ENCODE measurements at regions not wholly inside any gene's neighbourhood (a gene's known extent, or its start where the extent isn't known, plus 50 kb on each side); places are given as distances from the start of the nearest gene placed in this dataset.
"Not testable (repeated sequence)": the region's sequence is repeated elsewhere in the genome, so short reads cannot be mapped to it uniquely, and the experiment has no call there.

DNA sequence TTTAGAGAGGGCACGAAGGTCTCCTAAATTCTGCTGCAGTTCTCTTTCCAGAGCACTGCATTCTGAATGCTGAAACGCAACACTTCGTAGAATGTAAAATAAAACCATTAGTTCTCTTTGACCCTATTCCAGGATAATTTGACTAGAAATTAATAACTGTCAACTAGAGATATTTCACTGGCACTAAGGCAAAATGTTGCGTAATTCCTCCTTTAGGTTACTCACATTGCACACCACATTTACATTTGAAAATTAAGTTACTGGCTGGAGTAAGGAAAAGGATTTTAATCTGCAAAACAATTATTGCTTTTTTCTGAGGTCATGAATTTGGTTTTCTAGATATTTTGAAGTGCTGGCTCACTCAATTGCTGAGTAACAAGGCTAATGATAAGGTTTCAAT is 58.0 kb upstream of the TRHDE start:
- no peak for DNase-seq (ENCODE audit: low spot score)
- in situ Hi-C loops (cut with MboI; ENCODE audit: low pct_unique_long_range_greater_than_20kb, low sequenced_read_pairs, unreplicated experiment) = no loop called here
- TF ChIP-seq, protein P1, sequence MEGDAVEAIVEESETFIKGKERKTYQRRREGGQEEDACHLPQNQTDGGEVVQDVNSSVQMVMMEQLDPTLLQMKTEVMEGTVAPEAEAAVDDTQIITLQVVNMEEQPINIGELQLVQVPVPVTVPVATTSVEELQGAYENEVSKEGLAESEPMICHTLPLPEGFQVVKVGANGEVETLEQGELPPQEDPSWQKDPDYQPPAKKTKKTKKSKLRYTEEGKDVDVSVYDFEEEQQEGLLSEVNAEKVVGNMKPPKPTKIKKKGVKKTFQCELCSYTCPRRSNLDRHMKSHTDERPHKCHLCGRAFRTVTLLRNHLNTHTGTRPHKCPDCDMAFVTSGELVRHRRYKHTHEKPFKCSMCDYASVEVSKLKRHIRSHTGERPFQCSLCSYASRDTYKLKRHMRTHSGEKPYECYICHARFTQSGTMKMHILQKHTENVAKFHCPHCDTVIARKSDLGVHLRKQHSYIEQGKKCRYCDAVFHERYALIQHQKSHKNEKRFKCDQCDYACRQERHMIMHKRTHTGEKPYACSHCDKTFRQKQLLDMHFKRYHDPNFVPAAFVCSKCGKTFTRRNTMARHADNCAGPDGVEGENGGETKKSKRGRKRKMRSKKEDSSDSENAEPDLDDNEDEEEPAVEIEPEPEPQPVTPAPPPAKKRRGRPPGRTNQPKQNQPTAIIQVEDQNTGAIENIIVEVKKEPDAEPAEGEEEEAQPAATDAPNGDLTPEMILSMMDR (IDR thresholded peaks at IDR 0.05; ENCODE audit: extremely low read depth, insufficient read depth, missing control alignments) = no peak

DNA sequence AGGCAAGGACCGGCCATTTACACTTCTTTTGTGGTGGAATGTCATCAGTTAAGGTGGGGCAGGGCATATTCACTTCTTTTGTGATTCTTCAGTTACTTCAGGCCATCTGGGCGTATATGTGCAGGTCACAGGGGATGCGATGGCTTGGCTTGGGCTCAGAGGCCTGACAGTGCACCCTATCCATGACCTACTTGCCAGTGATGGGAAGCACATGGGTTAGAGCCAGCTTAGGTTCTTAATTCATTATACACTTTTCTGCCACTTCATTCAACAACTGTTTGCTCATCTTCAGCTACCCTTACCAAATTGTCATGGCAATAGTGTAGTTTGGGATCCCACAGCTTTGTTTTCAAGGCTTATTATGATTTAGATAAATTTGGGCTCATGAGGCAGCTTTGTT is 56.9 kb upstream of the TRHDE start:
- DNase-seq (ENCODE audit: low spot score); in situ Hi-C loops (cut with MboI; ENCODE audit: low pct_unique_long_range_greater_than_20kb, low sequenced_read_pairs, unreplicated experiment): not testable (repeated sequence)

DNA sequence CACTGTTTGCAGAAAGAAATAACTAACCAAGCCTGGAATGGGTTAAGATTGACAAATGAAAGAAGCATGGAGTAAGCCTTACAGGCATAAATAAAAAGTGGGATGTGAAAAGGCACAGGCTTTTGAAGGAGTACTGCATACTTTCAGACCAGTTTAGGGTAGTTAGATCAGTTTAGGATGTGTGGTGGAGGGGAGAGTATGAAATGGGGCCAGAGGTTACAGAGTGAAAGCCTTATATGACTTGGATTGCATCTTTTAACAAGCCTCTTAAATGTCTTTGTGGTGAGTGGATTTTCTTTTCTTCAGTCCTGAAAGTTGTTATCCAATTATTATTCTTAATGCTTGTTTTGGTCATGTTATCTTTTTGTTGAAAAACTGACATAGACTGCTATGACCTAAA is 52.2 kb upstream of the TRHDE start:
- in situ Hi-C loops (cut with MboI; ENCODE audit: low pct_unique_long_range_greater_than_20kb, low sequenced_read_pairs, unreplicated experiment) = no loop called here
- DNase-seq (ENCODE audit: low spot score) = no peak
- TF ChIP-seq, protein P1 (IDR thresholded peaks at IDR 0.05; ENCODE audit: extremely low read depth, insufficient read depth, missing control alignments) = no peak
